ENCODE measurements at regions not wholly inside any gene's neighbourhood (a gene's known extent, or its start where the extent isn't known, plus 50 kb on each side); places are given as distances from the start of the nearest gene placed in this dataset.
"Not testable (repeated sequence)": the region's sequence is repeated elsewhere in the genome, so short reads cannot be mapped to it uniquely, and the experiment has no call there.

DNA sequence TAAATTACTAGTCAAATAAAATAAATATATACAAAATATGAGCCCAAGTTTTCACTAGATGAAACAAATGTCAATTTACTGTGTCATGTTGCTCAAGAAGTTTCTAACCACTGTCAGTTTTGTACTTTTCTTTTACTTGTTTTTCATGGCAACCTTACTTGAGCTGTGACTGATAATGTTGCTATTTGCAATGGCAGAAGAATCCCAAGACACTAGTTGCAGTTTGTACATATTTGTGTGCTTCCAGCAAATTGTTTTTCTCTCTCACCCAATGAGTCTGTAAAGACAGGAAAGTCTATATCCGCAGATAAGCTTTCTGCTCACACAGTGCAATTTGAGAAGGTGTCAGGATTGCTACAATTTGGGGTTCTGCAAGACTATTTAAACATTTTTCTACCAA lies 338.6 kb upstream of the PCSK5 start:
- no peaks in the 10 kb centered on the region for H3K27me3 ChIP-seq (ENCODE audit: insufficient read depth, insufficient read length)
- no peaks in the 10 kb centered on the region for H3K4me1 ChIP-seq (ENCODE audit: insufficient read depth, insufficient read length)
- no peak for DNase-seq (ENCODE audit: low read depth, low spot score)
- H3K9ac ChIP-seq (ENCODE audit: insufficient read length, low read depth), result no peak overlapping the region
- TF ChIP-seq SUZ12 (IDR thresholded peaks at IDR 0.05; ENCODE audit: extremely low read depth, insufficient read depth, insufficient read length), result no peak
- no peak for TF ChIP-seq ZNF274 (IDR thresholded peaks at IDR 0.05; ENCODE audit: low read depth, low read length)
- no peak for TF ChIP-seq YY1 (IDR thresholded peaks at IDR 0.05; ENCODE audit: insufficient read depth, insufficient read length)
- no peaks in the 10 kb centered on the region for H3K9me3 ChIP-seq (ENCODE audit: insufficient read depth, low read length)
- no peak overlapping the region for H3K4me3 ChIP-seq (ENCODE audit: insufficient read length, low read depth)
- H3K36me3 ChIP-seq (ENCODE audit: insufficient read depth, insufficient read length, low read length), result no peaks in the 10 kb centered on the region

DNA sequence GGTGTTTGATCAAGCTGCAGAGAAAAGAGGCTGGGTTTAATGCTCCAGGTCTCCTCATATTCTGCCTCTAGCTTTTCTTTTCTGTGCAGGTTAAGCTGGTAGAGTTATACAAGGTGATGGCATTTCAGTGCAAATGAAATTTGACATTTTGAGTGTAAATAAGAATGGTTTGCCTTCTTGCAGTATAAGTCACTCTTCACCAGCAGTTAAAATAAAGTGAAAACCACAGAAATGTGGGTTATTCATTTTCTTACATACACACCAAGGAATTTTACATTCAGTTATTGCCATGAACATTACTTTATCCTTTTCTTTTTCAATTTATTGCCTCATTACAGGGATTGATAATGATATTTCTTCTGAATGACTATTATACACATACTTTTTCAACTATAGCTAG lies 337.5 kb upstream of the PCSK5 start:
- no peak for DNase-seq (ENCODE audit: low read depth, low spot score)
- Histone ChIP-seq H3K4me1 (ENCODE audit: insufficient read depth, insufficient read length) (no peaks in the 10 kb centered on the region), H3K9me3 (ENCODE audit: insufficient read depth, low read length) (no peaks in the 10 kb centered on the region)

DNA sequence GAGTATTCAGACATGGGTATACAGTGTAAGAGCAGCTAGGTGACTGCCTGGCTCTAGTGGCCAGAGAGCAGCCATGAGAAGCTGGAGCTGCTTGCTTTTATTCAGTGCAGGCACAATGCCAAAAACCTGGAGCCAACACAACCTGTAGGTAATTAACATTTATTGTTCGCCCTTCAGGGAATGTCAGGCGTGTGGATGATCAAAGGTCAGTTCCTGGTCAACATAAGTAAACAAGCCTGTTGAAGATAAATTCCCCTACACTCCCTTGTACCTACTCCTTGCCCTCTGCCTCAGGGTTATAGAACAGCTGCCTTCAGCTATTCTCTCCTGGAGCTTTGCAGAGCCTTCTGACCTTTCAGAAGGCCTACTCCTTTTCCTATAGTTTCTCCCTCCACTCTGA lies 323.7 kb upstream of the PCSK5 start:
- H3K4me3 ChIP-seq (ENCODE audit: insufficient read length, low read depth); H3K36me3 ChIP-seq (ENCODE audit: insufficient read depth, insufficient read length, low read length); H3K27me3 ChIP-seq (ENCODE audit: insufficient read depth, insufficient read length); DNase-seq (ENCODE audit: low read depth, low spot score); H3K4me1 ChIP-seq (ENCODE audit: insufficient read depth, insufficient read length); H3K9me3 ChIP-seq (ENCODE audit: insufficient read depth, low read length); H3K9ac ChIP-seq (ENCODE audit: insufficient read length, low read depth): not testable (repeated sequence)

More for the DNA sequence above, 337.5 kb upstream of the PCSK5 start:
- Histone ChIP-seq H3K36me3 (ENCODE audit: insufficient read depth, insufficient read length, low read length) (no peaks in the 10 kb centered on the region), H3K9ac (ENCODE audit: insufficient read length, low read depth) (no peak overlapping the region), H3K27me3 (ENCODE audit: insufficient read depth, insufficient read length) (no peaks in the 10 kb centered on the region), H3K4me3 (ENCODE audit: insufficient read length, low read depth) (no peak overlapping the region)
- no peak for TF ChIP-seq ZNF274 (IDR thresholded peaks at IDR 0.05; ENCODE audit: low read depth, low read length)
- no peak for TF ChIP-seq SUZ12 (IDR thresholded peaks at IDR 0.05; ENCODE audit: extremely low read depth, insufficient read depth, insufficient read length)
- TF ChIP-seq YY1 (IDR thresholded peaks at IDR 0.05; ENCODE audit: insufficient read depth, insufficient read length), result no peak

GRCh38 chr9:75570538-75570937 lies 319.9 kb upstream of the PCSK5 start:
- Histone ChIP-seq H3K9me3 (ENCODE audit: insufficient read depth, low read length) (no peaks in the 10 kb centered on the region), H3K27me3 (ENCODE audit: insufficient read depth, insufficient read length) (no peaks in the 10 kb centered on the region), H3K4me3 (ENCODE audit: insufficient read length, low read depth) (no peak overlapping the region), H3K9ac (ENCODE audit: insufficient read length, low read depth) (no peak overlapping the region), H3K36me3 (ENCODE audit: insufficient read depth, insufficient read length, low read length) (no peaks in the 10 kb centered on the region), H3K4me1 (ENCODE audit: insufficient read depth, insufficient read length) (no peaks in the 10 kb centered on the region)
- no peak for DNase-seq (ENCODE audit: low read depth, low spot score)
- TF ChIP-seq ZNF274 (IDR thresholded peaks at IDR 0.05; ENCODE audit: low read depth, low read length) (no peak), SUZ12 (IDR thresholded peaks at IDR 0.05; ENCODE audit: extremely low read depth, insufficient read depth, insufficient read length) (no peak), YY1 (IDR thresholded peaks at IDR 0.05; ENCODE audit: insufficient read depth, insufficient read length) (no peak)

- TF ChIP-seq YY1 (IDR thresholded peaks at IDR 0.05; ENCODE audit: insufficient read depth, insufficient read length), result no peak
- Histone ChIP-seq H3K4me3 (ENCODE audit: insufficient read length, low read depth) (no peak overlapping the region), H3K9ac (ENCODE audit: insufficient read length, low read depth) (no peak overlapping the region), H3K27me3 (ENCODE audit: insufficient read depth, insufficient read length) (no peaks in the 10 kb centered on the region), H3K4me1 (ENCODE audit: insufficient read depth, insufficient read length) (no peaks in the 10 kb centered on the region), H3K9me3 (ENCODE audit: insufficient read depth, low read length) (no peaks in the 10 kb centered on the region), H3K36me3 (ENCODE audit: insufficient read depth, insufficient read length, low read length) (no peaks in the 10 kb centered on the region)
- DNase-seq (ENCODE audit: low read depth, low spot score), result no peak
These were observed 315.9 kb upstream of the PCSK5 start for GRCh38 chr9:75574569-75574968.

- Histone ChIP-seq H3K9ac (ENCODE audit: insufficient read length, low read depth) (no peak overlapping the region), H3K9me3 (ENCODE audit: insufficient read depth, low read length) (no peaks in the 10 kb centered on the region), H3K4me3 (ENCODE audit: insufficient read length, low read depth) (no peak overlapping the region), H3K36me3 (ENCODE audit: insufficient read depth, insufficient read length, low read length) (no peaks in the 10 kb centered on the region), H3K4me1 (ENCODE audit: insufficient read depth, insufficient read length) (no peaks in the 10 kb centered on the region), H3K27me3 (ENCODE audit: insufficient read depth, insufficient read length) (no peaks in the 10 kb centered on the region)
- TF ChIP-seq SUZ12 (IDR thresholded peaks at IDR 0.05; ENCODE audit: extremely low read depth, insufficient read depth, insufficient read length), result no peak
- TF ChIP-seq ZNF274 (IDR thresholded peaks at IDR 0.05; ENCODE audit: low read depth, low read length), result no peak
- TF ChIP-seq YY1 (IDR thresholded peaks at IDR 0.05; ENCODE audit: insufficient read depth, insufficient read length), result no peak
- no peak for DNase-seq (ENCODE audit: low read depth, low spot score)
These were observed 307.6 kb upstream of the PCSK5 start for GRCh38 chr9:75582870-75583269.

DNA sequence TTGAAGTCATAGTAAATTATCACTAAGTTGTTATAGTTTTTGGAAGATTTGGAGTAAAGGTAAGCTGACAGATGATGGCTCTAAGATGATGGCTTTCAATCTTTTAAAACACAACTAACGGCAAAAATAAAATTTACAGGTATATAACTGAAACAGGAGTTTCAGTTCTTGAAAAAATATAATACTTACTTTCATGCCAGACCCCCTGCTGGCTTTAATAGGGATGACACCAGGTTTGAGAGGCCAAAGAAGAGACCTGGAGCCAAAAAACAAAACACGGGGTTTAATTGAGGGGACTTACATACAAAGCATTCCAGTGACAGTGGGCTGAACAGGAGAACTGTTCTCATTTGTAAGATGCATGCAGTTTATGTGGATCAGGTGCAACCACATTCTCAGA lies 301.7 kb upstream of the PCSK5 start:
- Histone ChIP-seq H3K36me3 (ENCODE audit: insufficient read depth, insufficient read length, low read length) (no peaks in the 10 kb centered on the region), H3K9ac (ENCODE audit: insufficient read length, low read depth) (no peak overlapping the region), H3K4me1 (ENCODE audit: insufficient read depth, insufficient read length) (no peaks in the 10 kb centered on the region), H3K4me3 (ENCODE audit: insufficient read length, low read depth) (no peak overlapping the region), H3K9me3 (ENCODE audit: insufficient read depth, low read length) (no peaks in the 10 kb centered on the region), H3K27me3 (ENCODE audit: insufficient read depth, insufficient read length) (no peaks in the 10 kb centered on the region)
- no peak for DNase-seq (ENCODE audit: low read depth, low spot score)
- TF ChIP-seq ZNF274 (IDR thresholded peaks at IDR 0.05; ENCODE audit: low read depth, low read length) (no peak), SUZ12 (IDR thresholded peaks at IDR 0.05; ENCODE audit: extremely low read depth, insufficient read depth, insufficient read length) (no peak), YY1 (IDR thresholded peaks at IDR 0.05; ENCODE audit: insufficient read depth, insufficient read length) (no peak)

GRCh38 chr9:75589497-75589896 lies 301.0 kb upstream of the PCSK5 start:
- DNase-seq (ENCODE audit: low read depth, low spot score), result no peak
- Histone ChIP-seq H3K9ac (ENCODE audit: insufficient read length, low read depth) (no peak overlapping the region), H3K9me3 (ENCODE audit: insufficient read depth, low read length) (no peaks in the 10 kb centered on the region), H3K4me3 (ENCODE audit: insufficient read length, low read depth) (no peak overlapping the region), H3K36me3 (ENCODE audit: insufficient read depth, insufficient read length, low read length) (no peaks in the 10 kb centered on the region), H3K4me1 (ENCODE audit: insufficient read depth, insufficient read length) (no peaks in the 10 kb centered on the region), H3K27me3 (ENCODE audit: insufficient read depth, insufficient read length) (no peaks in the 10 kb centered on the region)
- TF ChIP-seq ZNF274 (IDR thresholded peaks at IDR 0.05; ENCODE audit: low read depth, low read length) (no peak), SUZ12 (IDR thresholded peaks at IDR 0.05; ENCODE audit: extremely low read depth, insufficient read depth, insufficient read length) (no peak), YY1 (IDR thresholded peaks at IDR 0.05; ENCODE audit: insufficient read depth, insufficient read length) (no peak)

Measured in NT2/D1 (cell line).